HPDE6-E6E7 (cell line): ENCODE measurements at regions not wholly inside any gene's neighbourhood (a gene's known extent, or its start where the extent isn't known, plus 50 kb on each side); places are given as distances from the start of the nearest gene placed in this dataset.
"Not testable (repeated sequence)": the region's sequence is repeated elsewhere in the genome, so short reads cannot be mapped to it uniquely, and the experiment has no call there.

Experiments
- DNase-seq: peaks from one replicate; pipeline ENCODE4 v3.0.0; 2011; ENCODE audit warnings: missing footprints; ENCODE audit errors: extremely low spot score

- no peak for DNase-seq
Observed at GRCh38 chr2:17194083-17194482, 324.2 kb downstream of the RAD51AP2 start.

- not testable (repeated sequence) for DNase-seq
Observed at GRCh38 chr2:17193433-17193890, 324.8 kb downstream of the RAD51AP2 start.

GRCh38 chr2:17191223-17191622 lies 327.0 kb downstream of the RAD51AP2 start:
- no peak for DNase-seq

- no peak for DNase-seq
Observed at GRCh38 chr2:17190527-17190926, 327.7 kb downstream of the RAD51AP2 start.

GRCh38 chr2:17188721-17189120 lies 329.5 kb downstream of the RAD51AP2 start:
- no peak for DNase-seq

- no peak for DNase-seq
Observed at GRCh38 chr2:17184512-17184911, 333.7 kb downstream of the RAD51AP2 start.

- DNase-seq: no peak
Observed at GRCh38 chr2:17182399-17182798, 335.8 kb downstream of the RAD51AP2 start.

GRCh38 chr2:17181051-17181752 lies 337.0 kb downstream of the RAD51AP2 start:
- DNase-seq: no peak

GRCh38 chr2:17179145-17179808 lies 339.0 kb downstream of the RAD51AP2 start:
- no peak for DNase-seq

- DNase-seq: no peak
Observed at GRCh38 chr2:17177088-17177487, 341.2 kb downstream of the RAD51AP2 start.

- peak; percentile 28 for DNase-seq
Observed at GRCh38 chr2:17171446-17172049, 346.7 kb downstream of the RAD51AP2 start.

- DNase-seq: peak; percentile 17
Observed at GRCh38 chr2:17166506-17166905, 351.7 kb downstream of the RAD51AP2 start.

- DNase-seq: no peak
Observed at GRCh38 chr2:17164550-17164949, 353.7 kb downstream of the RAD51AP2 start.

- no peak for DNase-seq
Observed at GRCh38 chr2:17163638-17164037, 354.6 kb downstream of the RAD51AP2 start.

- no peak for DNase-seq
Observed at GRCh38 chr2:17162713-17163112, 355.5 kb downstream of the RAD51AP2 start.

GRCh38 chr2:17160594-17160993 lies 357.6 kb downstream of the RAD51AP2 start:
- DNase-seq: no peak

- no peak for DNase-seq
Observed at GRCh38 chr2:17156086-17156485, 362.2 kb downstream of the RAD51AP2 start.

- DNase-seq: no peak
Observed at GRCh38 chr2:17149945-17150344, 368.3 kb downstream of the RAD51AP2 start.

- DNase-seq: peak; percentile 7
Observed at GRCh38 chr2:17148407-17149145, 369.7 kb downstream of the RAD51AP2 start.

- DNase-seq: no peak
Observed at GRCh38 chr2:17146358-17146757, 371.9 kb downstream of the RAD51AP2 start.

- DNase-seq: no peak
Observed at GRCh38 chr2:17136877-17137276, 381.4 kb downstream of the RAD51AP2 start.

- no peak for DNase-seq
Observed at GRCh38 chr2:17136231-17136630, 382.0 kb downstream of the RAD51AP2 start.
